Thyroid gland (tissue), 4 donors: ENCODE measurements at regions not wholly inside any gene's neighbourhood (a gene's known extent, or its start where the extent isn't known, plus 50 kb on each side); places are given as distances from the start of the nearest gene placed in this dataset.

Experiments
- POLR2A ChIP-seq, 2 donors: fragments of 450-650 bp; IDR thresholded peaks; one replicate each; pipeline ENCODE4 v1.6.1; 2017; ENCODE audit warnings: antibody characterized with exemption in 2 of 2, mild to moderate bottlenecking in 2 of 2, moderate library complexity in 1 of 2
- TF ChIP-seq, protein P1 (sequence below), 6 experiments: fragments of 200-600 bp in 3 of 6; fragments of 450-650 bp in 3 of 6; sonication (generic) in 3 of 6; IDR thresholded peaks; one replicate each; pipeline ENCODE4 v1.5.1; 2016 to 2019; ENCODE audit warnings: antibody characterized with exemption in 6 of 6, mild to moderate bottlenecking in 2 of 6, inconsistent platforms in 1 of 6, moderate library complexity in 1 of 6

GRCh38 chr4:13908455-13908854, 280.9 kb upstream of the BOD1L1 start:
- TF ChIP-seq, protein P1, sequence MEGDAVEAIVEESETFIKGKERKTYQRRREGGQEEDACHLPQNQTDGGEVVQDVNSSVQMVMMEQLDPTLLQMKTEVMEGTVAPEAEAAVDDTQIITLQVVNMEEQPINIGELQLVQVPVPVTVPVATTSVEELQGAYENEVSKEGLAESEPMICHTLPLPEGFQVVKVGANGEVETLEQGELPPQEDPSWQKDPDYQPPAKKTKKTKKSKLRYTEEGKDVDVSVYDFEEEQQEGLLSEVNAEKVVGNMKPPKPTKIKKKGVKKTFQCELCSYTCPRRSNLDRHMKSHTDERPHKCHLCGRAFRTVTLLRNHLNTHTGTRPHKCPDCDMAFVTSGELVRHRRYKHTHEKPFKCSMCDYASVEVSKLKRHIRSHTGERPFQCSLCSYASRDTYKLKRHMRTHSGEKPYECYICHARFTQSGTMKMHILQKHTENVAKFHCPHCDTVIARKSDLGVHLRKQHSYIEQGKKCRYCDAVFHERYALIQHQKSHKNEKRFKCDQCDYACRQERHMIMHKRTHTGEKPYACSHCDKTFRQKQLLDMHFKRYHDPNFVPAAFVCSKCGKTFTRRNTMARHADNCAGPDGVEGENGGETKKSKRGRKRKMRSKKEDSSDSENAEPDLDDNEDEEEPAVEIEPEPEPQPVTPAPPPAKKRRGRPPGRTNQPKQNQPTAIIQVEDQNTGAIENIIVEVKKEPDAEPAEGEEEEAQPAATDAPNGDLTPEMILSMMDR (IDR thresholded peaks at IDR 0.05) = no peak
- no peak for TF ChIP-seq POLR2A (IDR thresholded peaks at IDR 0.05)
